Glomerular endothelial cell (primary cell): ENCODE measurements at regions not wholly inside any gene's neighbourhood (a gene's known extent, or its start where the extent isn't known, plus 50 kb on each side); places are given as distances from the start of the nearest gene placed in this dataset.
"Not testable (repeated sequence)": the region's sequence is repeated elsewhere in the genome, so short reads cannot be mapped to it uniquely, and the experiment has no call there.

ENCODE experiments used
- DNase-seq: peaks from one replicate; pipeline ENCODE4 v3.0.0-alpha.2; 2011; ENCODE audit warnings: low read depth, low spot score; ENCODE audit errors: extremely low read depth

- DNase-seq, result not testable (repeated sequence)
Observed at GRCh38 chr1:234809854-234810245, 199.9 kb upstream of the IRF2BP2 start.

GRCh38 chr1:234808943-234809853, 199.2 kb upstream of the IRF2BP2 start:
- DNase-seq, result not testable (repeated sequence)

- not testable (repeated sequence) for DNase-seq
Observed at GRCh38 chr1:234808459-234808858, 198.5 kb upstream of the IRF2BP2 start.

- DNase-seq, result not testable (repeated sequence)
Observed at GRCh38 chr1:234807705-234808104, 197.7 kb upstream of the IRF2BP2 start.

GRCh38 chr1:234802586-234802985, 192.6 kb upstream of the IRF2BP2 start:
- not testable (repeated sequence) for DNase-seq

GRCh38 chr1:234801636-234802035, 191.7 kb upstream of the IRF2BP2 start:
- not testable (repeated sequence) for DNase-seq

- DNase-seq, result not testable (repeated sequence)
Observed at GRCh38 chr1:234801147-234801546, 191.2 kb upstream of the IRF2BP2 start.

DNA sequence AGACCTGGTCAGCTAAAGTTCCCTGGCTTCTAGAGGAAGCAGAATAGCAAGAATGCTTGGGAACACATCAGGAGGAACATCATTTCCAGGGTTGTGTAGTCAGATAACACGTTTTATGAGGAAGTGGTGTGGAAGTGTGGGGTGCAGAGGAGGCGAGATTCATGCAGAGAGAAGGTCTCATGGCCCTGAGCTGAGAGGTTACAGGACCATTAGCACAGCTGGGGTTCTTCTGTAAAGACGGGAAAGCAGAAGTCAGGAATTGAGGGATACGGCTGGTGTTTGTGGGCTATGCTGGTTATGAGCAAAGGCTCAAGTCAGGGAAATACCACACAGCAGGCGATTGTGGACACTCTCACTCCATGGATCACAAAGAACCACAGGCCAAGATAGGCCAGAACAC, 190.6 kb upstream of the IRF2BP2 start:
- DNase-seq, result not testable (repeated sequence)

DNA sequence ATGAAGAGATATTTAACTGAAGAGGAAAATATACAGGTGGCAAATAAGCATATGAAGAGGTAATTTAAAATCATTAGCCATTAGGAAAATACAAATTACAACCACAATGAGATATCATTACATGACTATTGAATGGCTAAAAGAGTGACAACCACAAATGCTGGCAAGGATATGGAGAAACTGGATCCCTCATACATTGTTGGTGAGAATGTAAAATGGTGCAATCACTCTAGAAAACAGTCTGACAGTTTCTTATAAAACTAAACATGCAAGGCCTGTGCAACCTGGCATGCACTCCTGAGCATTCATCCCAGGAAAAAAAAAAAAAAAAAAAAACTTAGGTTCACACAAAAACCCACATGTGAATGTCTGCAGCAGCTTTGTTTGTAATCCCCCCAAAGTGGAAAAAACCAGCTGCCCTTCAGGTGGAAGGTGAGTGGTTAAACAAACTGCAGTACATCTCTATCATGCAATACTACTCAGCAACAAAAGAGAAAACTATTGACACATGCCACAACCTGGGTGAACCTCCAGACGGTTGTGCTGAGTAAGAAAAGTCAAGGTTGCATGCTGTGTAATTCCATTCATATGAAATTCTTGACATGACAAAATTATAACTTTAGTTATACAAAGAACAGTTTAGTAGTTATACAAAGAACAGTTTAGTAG, 189.2 kb upstream of the IRF2BP2 start:
- not testable (repeated sequence) for DNase-seq

GRCh38 chr1:234797216-234797615, 187.2 kb upstream of the IRF2BP2 start:
- not testable (repeated sequence) for DNase-seq

DNA sequence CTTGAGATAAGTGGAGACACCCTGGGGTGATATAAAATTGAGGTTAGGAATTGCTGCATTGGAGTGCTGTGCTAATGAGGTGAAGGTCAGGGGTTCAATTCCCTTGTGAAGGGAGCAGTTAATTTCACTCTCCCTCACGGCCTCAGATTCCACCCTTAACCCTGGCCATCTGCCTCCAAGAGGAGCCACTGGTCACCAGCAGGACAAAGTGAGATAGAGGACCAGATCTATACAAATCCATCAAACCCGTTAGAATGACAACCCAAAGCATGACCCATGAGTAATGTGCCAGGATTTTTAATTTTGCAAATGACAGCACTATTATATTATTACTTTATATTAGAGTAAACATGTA, 186.4 kb upstream of the IRF2BP2 start:
- not testable (repeated sequence) for DNase-seq

GRCh38 chr1:234795711-234796437, 185.9 kb upstream of the IRF2BP2 start:
- DNase-seq, result not testable (repeated sequence)

DNA sequence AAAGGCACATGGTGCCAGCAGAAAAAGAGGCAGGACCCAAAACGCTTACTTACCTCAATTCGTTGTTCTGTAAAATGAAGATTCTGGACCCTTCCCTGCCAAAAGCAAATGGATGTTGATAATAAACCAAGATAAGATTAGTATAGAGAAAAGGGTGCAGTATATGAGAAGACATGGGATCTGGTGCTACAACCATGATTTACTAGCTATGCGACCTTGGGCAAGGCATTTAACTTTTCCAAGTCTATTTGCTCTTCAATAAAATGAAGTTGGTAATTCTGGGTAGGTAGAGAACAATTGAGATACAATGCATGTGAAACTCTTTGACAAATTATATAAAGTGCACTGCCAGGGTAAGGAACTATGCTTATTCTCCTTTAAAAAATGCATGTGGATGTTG, 185.0 kb upstream of the IRF2BP2 start:
- not testable (repeated sequence) for DNase-seq

GRCh38 chr1:234794452-234794851, 184.5 kb upstream of the IRF2BP2 start:
- not testable (repeated sequence) for DNase-seq

DNA sequence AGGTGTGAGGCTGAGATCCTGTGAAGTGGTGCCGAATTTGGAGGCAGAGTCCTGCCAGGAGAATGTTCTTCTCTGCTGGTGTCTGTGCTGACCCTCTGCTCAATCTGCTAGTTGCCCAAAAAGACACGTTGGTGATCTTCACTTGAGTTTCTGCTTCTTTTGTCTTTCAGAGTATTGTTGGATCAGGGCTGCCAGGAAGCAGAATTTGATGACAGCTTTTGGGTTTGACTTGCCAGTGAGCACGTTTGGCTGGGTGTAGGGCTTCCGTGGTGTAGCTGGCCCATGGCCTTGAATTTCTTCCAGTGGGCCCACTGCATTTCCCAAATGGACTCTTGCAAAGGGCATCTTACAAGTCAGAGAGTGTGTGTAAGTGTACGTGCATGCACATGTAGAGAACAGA, 183.9 kb upstream of the IRF2BP2 start:
- DNase-seq, result not testable (repeated sequence)

DNA sequence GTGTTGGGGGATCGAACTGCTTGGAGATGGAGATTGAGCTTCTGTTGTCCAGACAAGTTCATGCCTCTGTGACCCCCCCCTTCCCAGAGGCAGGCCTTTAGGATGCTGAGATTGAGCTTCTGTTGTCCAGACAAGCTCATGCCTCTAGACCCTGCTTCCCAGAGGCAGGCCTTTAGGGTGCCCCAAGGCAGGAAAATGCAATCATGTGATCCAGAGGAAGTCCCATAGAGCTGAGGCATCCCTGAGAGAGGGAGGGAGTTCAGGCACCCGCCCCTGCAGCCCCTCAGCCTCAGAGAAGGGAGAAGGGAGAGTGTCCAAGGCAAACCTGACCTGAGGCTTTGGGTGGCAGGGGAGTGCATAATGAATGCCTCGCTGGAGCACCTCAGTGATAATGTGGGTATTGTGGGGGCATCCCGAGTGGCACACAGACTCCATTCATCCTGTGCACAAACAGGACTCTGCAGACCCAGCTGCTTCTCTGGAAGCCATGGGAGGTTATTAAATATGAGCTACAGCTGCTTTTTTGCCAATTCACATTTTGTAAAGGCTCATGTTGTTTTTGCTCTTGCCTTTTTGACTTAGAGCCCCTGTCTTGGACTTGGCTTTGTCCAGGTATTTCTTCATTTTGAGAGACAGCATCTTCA, 182.4 kb upstream of the IRF2BP2 start:
- DNase-seq, result not testable (repeated sequence)

DNA sequence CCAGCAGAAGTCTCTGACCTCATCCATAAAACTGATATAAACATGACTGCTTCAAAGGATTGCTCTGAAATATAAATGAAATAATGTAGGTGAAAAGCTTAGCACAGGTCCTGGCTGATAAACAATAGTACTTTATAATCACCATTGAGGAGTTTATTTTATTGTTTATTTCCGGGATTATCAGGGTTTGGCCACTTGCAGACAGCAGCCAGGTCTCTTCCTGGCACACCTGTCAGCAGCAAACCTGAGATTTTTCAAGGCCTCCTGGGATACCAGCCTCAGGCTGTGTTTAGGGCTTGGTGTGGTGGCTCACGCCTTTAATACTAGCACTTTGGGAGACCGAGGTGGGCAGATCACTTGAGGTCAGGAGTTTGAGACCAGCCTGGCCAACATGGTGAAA, 181.6 kb upstream of the IRF2BP2 start:
- DNase-seq, result not testable (repeated sequence)

- DNase-seq, result not testable (repeated sequence)
Observed at GRCh38 chr1:234790333-234790732, 180.4 kb upstream of the IRF2BP2 start.

DNA sequence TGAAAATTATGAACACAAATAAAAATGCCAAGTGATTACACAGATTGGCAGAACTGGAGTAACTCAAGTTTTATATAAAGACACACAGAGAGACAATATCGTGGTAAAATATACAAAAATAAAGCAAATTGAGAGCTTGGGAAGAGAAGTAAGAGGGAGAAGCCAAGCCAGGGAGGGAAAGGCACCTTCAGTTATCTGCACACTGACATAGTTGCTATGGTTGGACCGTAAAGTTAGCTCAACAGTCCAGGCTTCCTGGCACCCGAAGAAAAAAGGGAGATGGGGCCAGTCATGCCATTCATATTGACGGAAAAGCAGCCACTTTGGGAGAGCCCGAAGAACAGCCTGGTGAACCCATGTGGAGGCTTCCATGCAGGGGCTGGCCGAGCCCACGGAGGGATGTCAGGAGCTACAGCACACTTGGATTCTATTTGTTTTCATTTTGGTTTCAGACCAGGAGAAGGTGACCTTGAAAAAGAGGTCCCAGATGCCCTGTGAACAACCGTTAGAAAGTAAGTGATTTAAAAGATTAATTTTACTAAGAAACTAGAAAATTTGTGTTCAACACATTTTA, 177.1 kb upstream of the IRF2BP2 start:
- not testable (repeated sequence) for DNase-seq

GRCh38 chr1:234785922-234786321, 175.9 kb upstream of the IRF2BP2 start:
- DNase-seq, result not testable (repeated sequence)
